ENCODE measurements at regions not wholly inside any gene's neighbourhood (a gene's known extent, or its start where the extent isn't known, plus 50 kb on each side); places are given as distances from the start of the nearest gene placed in this dataset.

GRCh38 chr18:22856870-22857269 is 76.3 kb upstream of the RBBP8 start:
- in situ Hi-C loops (cut with MboI) (no loop called here), intact Hi-C loops (cut with micrococcal nuclease; ENCODE audit: unreplicated experiment) (no loop called here)
- Histone ChIP-seq H3K27ac (ENCODE audit: control insufficient read depth, insufficient read depth) (no peak overlapping the region), H3K36me3 (ENCODE audit: control insufficient read depth in 2 of 2, insufficient read depth in 2 of 2, low read length in 1 of 2) (no peaks in the 10 kb centered on the region), H3K4me2 (ENCODE audit: control insufficient read depth, insufficient read depth) (no peak overlapping the region), H4K20me1 (ENCODE audit: control insufficient read depth, insufficient read depth) (no peaks in the 10 kb centered on the region), H3K79me2 (ENCODE audit: control insufficient read depth, insufficient read depth, low read length) (no peaks in the 10 kb centered on the region), H3K4me3 (no peak overlapping the region), H3K4me1 (ENCODE audit: control insufficient read depth, insufficient read depth, low read length) (no peaks in the 10 kb centered on the region), H2AFZ (ENCODE audit: control insufficient read depth, low read depth, low read length) (no peak overlapping the region), H3K9me3 (replicated peaks; ENCODE audit: control insufficient read depth, insufficient read depth, low read length) (no peaks in the 10 kb centered on the region), H3K27me3 (replicated peaks in 1 of 2; ENCODE audit: control insufficient read depth in 2 of 2, insufficient read depth in 2 of 2, low read length in 1 of 2) (peaks cover 0 to 2% of the 10 kb centered on the region in 2 experiments; a peak in 1 of 4 replicates), H3K9ac (ENCODE audit: control insufficient read depth, insufficient read depth, low read length) (no peak overlapping the region)
- DNase-seq (ENCODE audit: low read depth, low spot score) (no peak), FAIRE-seq (no peak), ATAC-seq (no peak)
- RAD21 ChIA-PET (ENCODE audit: unreplicated experiment), result interaction anchor here (1.1 to 1.2 kb wide), 2 partner anchors 9 to 126 kb away, joined by 3 to 5 read pairs; no protein-coding TSS in a partner anchor
- WGBS (ENCODE audit: insufficient coverage, insufficient replicate concordance, low lambda C conversion rate, missing lambda C conversion rate), result 93% methylated on average over 2 of the region's 2 CpGs
- TF ChIP-seq BMI1 (IDR thresholded peaks at IDR 0.05; ENCODE audit: borderline replicate concordance), result no peak
- no peak for TF ChIP-seq MYC (IDR thresholded peaks at IDR 0.05; ENCODE audit: insufficient read depth, insufficient read length, insufficient replicate concordance, low read length, severe bottlenecking)
- no peak for TF ChIP-seq ETV6 (conservative IDR thresholded peaks at IDR 0.05 in 1 of 2, IDR thresholded peaks at IDR 0.05 in 1 of 2; ENCODE audit: borderline replicate concordance in 1 of 2, low read depth in 1 of 2)
- TF ChIP-seq CTCF (IDR thresholded peaks at IDR 0.05 in 2 of 3, conservative IDR thresholded peaks at IDR 0.05 in 1 of 3; ENCODE audit: control insufficient read depth in 2 of 3, extremely low read depth in 1 of 3, insufficient read depth in 1 of 3, low read depth in 3 of 3, low read length in 3 of 3), result no peak
- TF ChIP-seq STAT1 (conservative IDR thresholded peaks at IDR 0.05), result no peak
- TF ChIP-seq IKZF2 (IDR thresholded peaks at IDR 0.05), result no peak
- no peak for TF ChIP-seq YBX1 (IDR thresholded peaks at IDR 0.05)
- TF ChIP-seq REST (IDR thresholded peaks at IDR 0.05; ENCODE audit: low read depth, low read length), result no peak
- no peak for TF ChIP-seq WRNIP1 (IDR thresholded peaks at IDR 0.05; ENCODE audit: borderline replicate concordance, low read depth, low read length)
- TF ChIP-seq SREBF2 (IDR thresholded peaks at IDR 0.05; ENCODE audit: low read length), result no peak
- TF ChIP-seq PAX5 (IDR thresholded peaks at IDR 0.05; ENCODE audit: borderline replicate concordance, low read depth, low read length), result no peak
- no peak for TF ChIP-seq NRF1 (conservative IDR thresholded peaks at IDR 0.05; ENCODE audit: low read depth, low read length)
- no peak for TF ChIP-seq SMAD1 (IDR thresholded peaks at IDR 0.05; ENCODE audit: low read depth, partially characterized antibody)
- no peak for TF ChIP-seq CREM (IDR thresholded peaks at IDR 0.05; ENCODE audit: low read depth)
- CTCF ChIA-PET, result interaction anchor here (0.5 to 1.2 kb wide), 4 partner anchors 10 to 903 kb away, joined by 3 to 5 read pairs (median 3); no protein-coding TSS in a partner anchor
- POLR2A ChIA-PET, result no interaction called here
- BruUV-seq (replicated peaks), result no TSS peak
- SMC1A ChIA-PET (ENCODE audit: uncharacterized antibody, unreplicated experiment), result interaction anchor here (0.7 to 1.5 kb wide), 2 partner anchors 9 to 55 kb away, joined by 4 to 5 read pairs; no protein-coding TSS in a partner anchor

All from GM12878 (cell line).